ACC112 (cell line): ENCODE measurements at regions not wholly inside any gene's neighbourhood (a gene's known extent, or its start where the extent isn't known, plus 50 kb on each side); places are given as distances from the start of the nearest gene placed in this dataset.

ENCODE experiments used
- H2AFZ ChIP-seq: fragments of 200-600 bp; sonication (generic); one replicate; pipeline ENCODE4 v1.6.0; 2017; ENCODE audit warnings: antibody characterized with exemption, low read length; ENCODE audit not compliant: unreplicated experiment
- H3K27ac ChIP-seq: fragments of 200-600 bp; sonication (generic); 2 replicates; pipeline ENCODE4 v1.5.1; 2014; ENCODE audit warnings: low read depth, mild to moderate bottlenecking, antibody characterized with exemption, low read length, moderate library complexity
- H3K27me3 ChIP-seq: fragments of 200-600 bp; sonication (generic); 2 replicates; pipeline ENCODE4 v1.6.1; 2014; ENCODE audit warnings: mild to moderate bottlenecking, antibody characterized with exemption, low read length, moderate library complexity, mixed read lengths; ENCODE audit not compliant: insufficient read depth
- H3K36me3 ChIP-seq: fragments of 200-600 bp; sonication (generic); 2 replicates; pipeline ENCODE4 v1.6.1; 2016; ENCODE audit warnings: mild to moderate bottlenecking, antibody characterized with exemption, low read length, moderate library complexity, mixed read lengths; ENCODE audit not compliant: insufficient read depth
- H3K4me1 ChIP-seq: fragments of 200-600 bp; sonication (generic); one replicate; pipeline ENCODE4 v1.6.1; 2016; ENCODE audit warnings: low read length, mixed read lengths; ENCODE audit not compliant: insufficient read depth, unreplicated experiment, control insufficient read depth
- H3K4me3 ChIP-seq: fragments of 200-600 bp; sonication (generic); 2 replicates; pipeline ENCODE4 v1.5.1; 2014; ENCODE audit warnings: mild to moderate bottlenecking, low read depth, low read length
- H3K79me2 ChIP-seq: fragments of 200-600 bp; sonication (generic); one replicate; pipeline ENCODE4 v1.6.0; 2016; ENCODE audit warnings: low read length; ENCODE audit not compliant: control insufficient read depth, unreplicated experiment, insufficient read depth

- no peak overlapping the region for H2AFZ ChIP-seq
- no peaks in the 10 kb centered on the region for H3K79me2 ChIP-seq
- peaks cover 3% of the 10 kb centered on the region for H3K4me1 ChIP-seq
- no peaks in the 10 kb centered on the region for H3K36me3 ChIP-seq
- H3K27ac ChIP-seq: no peak overlapping the region
- no peaks in the 10 kb centered on the region for H3K27me3 ChIP-seq
- no peak overlapping the region for H3K4me3 ChIP-seq
These were observed 888.0 kb upstream of the CHAC2 start for GRCh38 chr2:52879561-52879960.

GRCh38 chr2:52877703-52878102 lies 889.9 kb upstream of the CHAC2 start:
- Histone ChIP-seq H3K27me3 (no peaks in the 10 kb centered on the region), H3K79me2 (no peaks in the 10 kb centered on the region), H3K36me3 (no peaks in the 10 kb centered on the region), H2AFZ (no peak overlapping the region), H3K27ac (no peak overlapping the region), H3K4me3 (no peak overlapping the region), H3K4me1 (peaks cover 3% of the 10 kb centered on the region)

- no peak overlapping the region for H3K4me3 ChIP-seq
- H2AFZ ChIP-seq: no peak overlapping the region
These were observed 893.0 kb upstream of the CHAC2 start for GRCh38 chr2:52874466-52875106.

GRCh38 chr2:52862801-52863200 lies 904.8 kb upstream of the CHAC2 start:
- no peak overlapping the region for H3K4me3 ChIP-seq
- H3K36me3 ChIP-seq: no peaks in the 10 kb centered on the region
- H2AFZ ChIP-seq: no peak overlapping the region
- peak overlapping the region; percentile 55 for H3K27ac ChIP-seq
- no peaks in the 10 kb centered on the region for H3K27me3 ChIP-seq
- no peaks in the 10 kb centered on the region for H3K79me2 ChIP-seq
- H3K4me1 ChIP-seq: peaks cover 12% of the 10 kb centered on the region

More at GRCh38 chr2:52874466-52875106, 893.0 kb upstream of the CHAC2 start:
- no peaks in the 10 kb centered on the region for H3K36me3 ChIP-seq
- no peaks in the 10 kb centered on the region for H3K27me3 ChIP-seq
- no peak overlapping the region for H3K27ac ChIP-seq
- no peaks in the 10 kb centered on the region for H3K79me2 ChIP-seq
- H3K4me1 ChIP-seq: no peaks in the 10 kb centered on the region

GRCh38 chr2:52861596-52861995 lies 906.0 kb upstream of the CHAC2 start:
- Histone ChIP-seq H3K4me3 (no peak overlapping the region), H3K4me1 (peaks cover 12% of the 10 kb centered on the region), H3K27ac (no peak overlapping the region), H2AFZ (no peak overlapping the region), H3K79me2 (no peaks in the 10 kb centered on the region), H3K27me3 (no peaks in the 10 kb centered on the region), H3K36me3 (no peaks in the 10 kb centered on the region)

GRCh38 chr2:52859065-52859464 lies 908.5 kb upstream of the CHAC2 start:
- Histone ChIP-seq H3K4me3 (no peak overlapping the region), H3K79me2 (no peaks in the 10 kb centered on the region), H3K27ac (no peak overlapping the region), H2AFZ (no peak overlapping the region), H3K36me3 (no peaks in the 10 kb centered on the region), H3K27me3 (no peaks in the 10 kb centered on the region), H3K4me1 (peaks cover 12% of the 10 kb centered on the region)

GRCh38 chr2:52857722-52858121 lies 909.9 kb upstream of the CHAC2 start:
- Histone ChIP-seq H2AFZ (no peak overlapping the region), H3K4me1 (peaks cover 12% of the 10 kb centered on the region), H3K4me3 (no peak overlapping the region), H3K27me3 (no peaks in the 10 kb centered on the region), H3K79me2 (no peaks in the 10 kb centered on the region), H3K27ac (no peak overlapping the region), H3K36me3 (no peaks in the 10 kb centered on the region)

GRCh38 chr2:52852006-52852405 lies 915.6 kb upstream of the CHAC2 start:
- H3K36me3 ChIP-seq: no peaks in the 10 kb centered on the region
- H2AFZ ChIP-seq: no peak overlapping the region
- no peaks in the 10 kb centered on the region for H3K79me2 ChIP-seq
- no peak overlapping the region for H3K4me3 ChIP-seq
- no peaks in the 10 kb centered on the region for H3K27me3 ChIP-seq
- no peak overlapping the region for H3K27ac ChIP-seq
- H3K4me1 ChIP-seq: no peaks in the 10 kb centered on the region

GRCh38 chr2:52844701-52845423 lies 922.7 kb upstream of the CHAC2 start:
- H3K4me3 ChIP-seq: no peak overlapping the region
- no peaks in the 10 kb centered on the region for H3K4me1 ChIP-seq
- no peaks in the 10 kb centered on the region for H3K36me3 ChIP-seq
- H3K27ac ChIP-seq: no peak overlapping the region
- H3K79me2 ChIP-seq: no peaks in the 10 kb centered on the region
- H3K27me3 ChIP-seq: no peaks in the 10 kb centered on the region
- no peak overlapping the region for H2AFZ ChIP-seq

- H3K27me3 ChIP-seq: no peaks in the 10 kb centered on the region
- no peak overlapping the region for H3K4me3 ChIP-seq
- H3K79me2 ChIP-seq: no peaks in the 10 kb centered on the region
- no peak overlapping the region for H2AFZ ChIP-seq
- H3K27ac ChIP-seq: no peak overlapping the region
- no peaks in the 10 kb centered on the region for H3K4me1 ChIP-seq
- H3K36me3 ChIP-seq: no peaks in the 10 kb centered on the region
These were observed 931.7 kb upstream of the CHAC2 start for GRCh38 chr2:52835909-52836308.

GRCh38 chr2:52831216-52831615 lies 936.4 kb upstream of the CHAC2 start:
- Histone ChIP-seq H3K4me3 (no peak overlapping the region), H3K79me2 (no peaks in the 10 kb centered on the region), H3K27ac (no peak overlapping the region), H3K4me1 (no peaks in the 10 kb centered on the region), H2AFZ (no peak overlapping the region), H3K36me3 (no peaks in the 10 kb centered on the region), H3K27me3 (no peaks in the 10 kb centered on the region)
